ACHN (cell line): ENCODE measurements at regions not wholly inside any gene's neighbourhood (a gene's known extent, or its start where the extent isn't known, plus 50 kb on each side); places are given as distances from the start of the nearest gene placed in this dataset.

ENCODE experiments used
- DNase-seq: peaks from one replicate; pipeline ENCODE4 v3.0.0-alpha.2; 2015
- in situ Hi-C: cut with HindIII; loops from 2 replicates; pipeline ENCODE4 v1.10.0; 2017; ENCODE audit warnings: low sequenced_read_pairs, low pct_ligation_motif_present, low pct_unique_long_range_greater_than_20kb

DNA sequence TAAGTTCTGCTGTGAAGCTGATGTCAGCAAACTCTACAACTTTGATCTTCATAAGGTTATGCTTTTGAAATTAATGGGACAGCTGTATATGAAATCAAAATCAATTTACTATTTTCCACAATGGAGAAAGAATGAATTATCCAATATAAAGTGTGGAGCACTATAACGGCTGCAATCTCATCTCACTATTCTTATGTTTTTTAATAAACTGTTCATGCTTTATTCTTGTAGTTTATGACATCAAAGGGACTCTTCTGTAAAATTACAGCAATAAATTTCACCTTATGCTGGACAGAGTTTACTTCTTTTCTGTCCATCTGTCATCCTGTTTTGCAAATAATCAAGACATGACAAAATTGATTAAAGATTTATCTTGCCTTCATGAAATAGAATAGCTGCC, 192.5 kb downstream of the TECRL start:
- in situ Hi-C loops, result no loop called here
- DNase-seq, result no peak

DNA sequence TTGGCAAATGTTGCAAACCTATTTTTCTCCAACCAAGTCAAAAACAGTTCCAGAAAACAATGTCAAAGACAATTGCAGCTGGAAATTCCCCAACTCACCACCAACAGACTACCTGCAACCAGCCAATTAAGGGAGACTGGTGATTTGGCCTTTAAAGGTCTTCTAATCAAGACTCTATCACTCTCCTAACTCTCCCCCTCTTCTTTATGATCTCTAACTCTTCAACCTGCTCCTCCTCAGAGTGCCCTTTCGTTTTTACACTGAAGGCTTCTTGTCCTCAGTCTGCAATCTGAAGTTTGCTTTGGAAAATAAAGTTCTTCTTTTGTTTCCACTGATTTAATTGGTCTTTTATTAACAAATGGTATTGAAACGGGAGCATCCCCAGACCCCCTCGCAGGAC, 203.9 kb downstream of the TECRL start:
- DNase-seq, result no peak
- in situ Hi-C loops, result no loop called here

DNA sequence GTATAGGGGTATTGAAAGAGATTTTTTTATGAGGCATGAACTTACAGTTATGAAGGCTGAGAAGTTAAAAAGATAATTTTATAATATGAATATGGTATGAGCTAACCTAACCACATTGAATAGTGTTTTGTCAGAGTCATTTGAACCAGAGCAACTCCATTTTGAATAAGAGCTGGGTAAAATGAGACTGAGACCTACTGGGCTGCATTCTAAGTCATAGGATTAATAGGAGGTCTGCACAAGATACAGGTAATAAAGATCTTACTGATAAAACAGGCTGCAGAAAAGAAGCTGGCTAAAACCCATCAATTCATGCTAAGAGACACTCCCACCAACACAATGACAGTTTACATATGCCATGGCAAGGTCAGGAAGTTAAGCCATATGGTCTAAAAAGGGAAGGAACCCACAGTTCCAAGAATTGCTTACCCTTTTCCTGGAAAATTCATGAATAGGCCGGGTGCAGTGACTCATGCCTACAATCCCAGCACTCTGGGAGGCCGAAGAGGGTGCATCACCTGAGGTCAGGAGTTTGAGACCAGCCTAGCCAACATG, 209.2 kb downstream of the TECRL start:
- no peak for DNase-seq
- in situ Hi-C loops, result no loop called here

DNA sequence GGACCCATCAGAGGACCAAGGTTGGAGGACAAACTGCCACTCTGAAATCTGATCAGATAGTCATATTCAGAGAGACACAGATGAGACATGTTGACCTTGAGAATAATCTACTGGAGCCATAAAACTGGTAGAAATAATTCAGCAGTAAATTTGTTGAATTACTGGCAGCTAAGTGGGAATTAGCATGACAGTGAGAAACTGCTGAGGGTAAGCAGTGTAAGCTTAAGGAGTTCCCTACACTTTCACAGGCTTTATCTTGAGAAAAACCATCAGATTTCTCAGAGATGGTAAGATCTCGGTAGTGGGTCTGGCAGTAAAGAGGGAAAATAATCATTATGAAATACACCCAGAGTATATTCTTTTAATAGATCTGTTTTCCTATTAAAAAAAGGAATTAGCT, 213.7 kb downstream of the TECRL start:
- no peak for DNase-seq
- in situ Hi-C loops, result no loop called here

DNA sequence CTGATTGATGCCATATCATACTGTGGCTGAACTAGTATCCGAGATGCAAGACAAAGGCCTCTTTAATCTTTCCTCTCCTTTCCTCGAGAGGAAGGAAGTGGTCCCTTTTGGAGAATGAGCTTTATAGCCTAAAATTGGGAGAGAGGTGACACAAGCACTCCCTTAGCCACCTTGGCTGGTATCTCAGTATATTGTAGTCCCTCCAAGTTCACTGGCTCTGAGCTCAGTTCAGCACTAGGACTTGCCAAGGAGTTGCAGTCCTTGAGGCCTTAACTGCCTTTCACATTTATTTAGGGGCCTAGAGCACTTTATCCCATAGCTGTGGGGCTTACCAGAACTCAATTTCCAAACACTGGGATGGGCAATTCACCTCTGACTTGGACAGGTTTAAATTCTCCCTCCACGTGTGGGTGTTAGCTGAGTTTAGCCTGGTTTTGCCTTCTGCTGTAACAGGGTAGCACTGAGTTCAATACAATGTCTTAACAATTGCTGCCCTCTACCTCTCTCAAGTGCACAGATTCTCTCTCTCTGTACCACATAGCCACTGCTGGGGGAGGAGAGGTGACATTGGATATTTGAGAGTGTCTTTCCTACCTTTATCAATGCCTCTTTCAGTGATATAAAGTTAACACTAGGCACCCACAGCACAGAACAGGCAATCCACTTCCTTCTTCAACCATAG, 216.4 kb downstream of the TECRL start:
- no peak for DNase-seq
- in situ Hi-C loops, result no loop called here

DNA sequence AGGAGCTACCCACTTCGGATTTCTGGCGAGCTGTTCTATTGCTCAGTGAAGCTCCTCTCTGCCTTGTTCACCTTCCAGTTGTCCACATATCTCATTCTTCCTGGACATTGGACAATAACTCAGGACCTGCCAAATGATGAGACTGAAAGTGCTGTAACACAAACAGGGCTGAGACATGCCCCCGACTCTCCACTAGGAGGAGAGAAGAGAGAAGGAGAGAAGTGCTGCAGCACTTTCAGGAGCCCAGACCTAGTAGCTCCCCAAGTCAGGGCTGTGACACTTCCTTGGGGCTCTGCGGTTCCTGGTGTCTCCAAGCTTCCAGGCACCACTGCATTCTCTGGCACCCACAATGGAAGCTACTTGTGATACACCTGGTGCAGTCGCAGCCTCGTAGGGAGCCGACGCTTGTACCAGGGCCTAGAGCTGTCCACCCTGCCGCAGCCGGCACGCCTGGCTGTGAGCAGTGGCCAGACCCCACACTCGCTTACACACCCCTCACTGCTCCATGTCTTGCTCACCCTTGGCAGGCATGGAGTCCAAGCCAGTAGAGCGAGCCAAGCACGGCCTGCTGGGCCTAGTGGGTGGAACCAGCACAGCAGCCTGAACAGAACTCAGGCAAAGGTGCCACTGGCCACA, 234.9 kb downstream of the TECRL start:
- in situ Hi-C loops, result no loop called here
- no peak for DNase-seq

DNA sequence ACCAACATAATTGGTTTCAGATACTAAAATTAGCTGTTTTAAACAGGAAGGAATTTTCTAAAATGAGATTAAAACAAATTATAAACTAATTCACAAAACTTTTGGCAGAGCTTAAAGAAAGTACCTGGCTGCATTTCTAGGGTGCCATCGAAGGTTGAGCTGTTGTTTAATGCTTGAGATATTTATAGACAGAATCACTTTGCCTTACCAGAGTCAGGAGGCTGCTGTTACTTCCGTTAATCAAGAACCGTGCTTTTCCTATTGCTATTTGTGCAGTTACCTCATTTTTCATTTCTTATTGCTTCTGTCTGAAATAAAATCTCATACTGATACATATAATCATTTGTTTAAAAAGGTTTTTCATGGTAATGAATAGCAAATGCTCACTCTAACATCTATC, 242.9 kb downstream of the TECRL start:
- DNase-seq, result no peak
- in situ Hi-C loops, result no loop called here

DNA sequence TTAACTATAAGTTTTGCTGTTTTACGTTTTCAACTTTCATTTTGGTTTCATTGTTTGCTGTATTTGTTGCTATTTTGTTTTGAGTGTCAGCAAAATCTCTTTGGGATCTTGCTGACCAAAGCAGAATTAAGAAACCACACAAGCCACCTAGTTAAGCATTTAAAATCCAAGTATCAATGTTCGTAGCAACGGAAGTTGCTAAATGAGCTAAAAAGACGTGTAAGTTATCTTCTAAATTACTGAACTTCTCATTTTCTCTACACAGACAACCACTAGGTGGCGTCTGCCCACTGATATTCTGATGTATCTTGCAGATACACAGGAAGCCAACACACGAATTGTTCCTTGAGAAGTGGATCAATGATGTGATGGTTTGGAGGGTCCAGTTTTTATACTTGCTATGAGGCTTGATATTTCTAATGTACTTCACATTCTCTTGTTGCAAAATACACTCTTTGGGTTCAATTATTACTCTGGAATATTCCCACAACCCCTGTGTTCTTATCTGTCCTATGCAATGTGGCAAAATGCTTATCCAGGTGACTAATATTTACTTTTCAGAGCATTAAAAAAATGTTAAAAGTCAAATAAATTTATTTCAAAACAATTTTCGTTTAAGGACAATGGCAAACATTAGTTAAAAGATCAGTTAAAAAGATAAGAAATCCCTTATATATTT, 250.5 kb downstream of the TECRL start:
- DNase-seq, result peak; percentile 62
- in situ Hi-C loops, result no loop called here

DNA sequence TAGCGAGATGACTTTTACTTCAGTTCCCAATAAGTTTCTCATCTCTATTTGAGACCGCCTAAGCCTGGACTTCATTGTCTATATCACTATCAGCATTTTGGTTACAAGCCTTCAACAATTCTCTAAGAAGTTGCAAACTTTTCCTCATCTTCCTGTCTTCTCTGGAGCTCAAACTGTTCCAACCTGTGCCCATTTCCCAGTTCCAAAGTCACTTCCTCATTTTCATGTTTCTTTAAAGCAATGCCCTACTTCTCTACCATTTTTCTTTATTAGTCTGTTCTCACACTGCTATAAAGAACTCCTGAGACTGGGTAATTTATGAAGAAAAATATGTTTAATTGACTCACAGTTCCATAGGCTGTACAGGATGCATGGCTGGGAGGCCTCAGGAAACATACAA, 251.9 kb downstream of the TECRL start:
- in situ Hi-C loops, result no loop called here
- no peak for DNase-seq

DNA sequence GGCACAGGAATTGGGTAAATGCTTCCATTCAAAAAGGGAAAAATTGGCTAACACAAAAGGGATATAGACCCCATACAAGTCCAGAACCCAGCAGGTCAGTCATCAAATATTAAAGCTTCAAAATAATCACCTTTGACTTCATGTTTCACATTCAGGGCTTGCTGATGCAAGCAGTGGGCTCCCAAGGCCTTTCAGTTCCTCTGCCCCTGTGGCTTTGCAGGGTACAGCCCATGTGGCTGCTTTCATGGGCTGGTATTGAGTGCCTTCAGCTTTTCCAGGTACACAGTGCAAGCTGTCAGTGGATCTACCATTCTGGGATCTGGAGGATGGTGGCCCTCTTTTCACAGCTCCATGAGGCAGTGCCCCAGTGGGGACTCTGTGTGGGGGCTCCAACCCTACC, 253.0 kb downstream of the TECRL start:
- in situ Hi-C loops, result no loop called here
- DNase-seq, result no peak

DNA sequence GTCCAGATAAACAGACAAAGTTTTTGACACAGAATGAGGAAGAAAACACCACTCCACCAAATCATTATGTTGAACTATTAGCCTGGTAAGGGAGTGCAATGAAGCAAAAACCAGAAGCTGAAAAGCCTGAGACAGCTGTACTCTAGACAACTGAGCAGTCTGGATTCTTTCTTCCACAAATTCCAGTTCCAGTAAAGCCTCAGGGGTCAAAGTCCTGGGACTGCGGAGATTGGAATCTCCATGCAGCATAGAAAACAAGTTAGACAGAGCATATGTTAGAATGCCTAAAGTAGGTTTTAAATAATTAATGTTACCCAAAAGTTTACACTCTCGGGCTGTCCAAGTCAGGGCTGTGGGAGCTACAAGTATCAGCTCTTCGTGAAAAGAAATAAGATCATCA, 263.2 kb downstream of the TECRL start:
- DNase-seq, result no peak
- in situ Hi-C loops, result no loop called here

DNA sequence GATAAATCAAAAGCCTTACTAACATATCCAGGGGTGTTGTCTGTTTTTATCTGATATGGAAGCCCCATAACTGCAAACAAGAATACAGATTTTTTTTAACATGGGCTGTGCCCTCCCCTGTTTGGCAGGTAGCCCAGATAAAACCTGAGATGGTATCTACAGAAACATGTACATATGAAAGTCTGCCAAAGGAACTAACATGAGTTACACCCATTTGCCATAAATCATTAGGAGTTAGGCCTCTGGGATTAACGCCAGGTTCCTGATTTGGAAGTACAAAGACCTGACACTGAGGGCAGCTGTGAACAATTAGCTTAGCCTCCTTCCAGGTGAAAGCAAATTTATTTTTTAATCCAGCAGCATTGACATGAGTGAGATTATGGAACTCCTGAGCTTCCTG, 264.3 kb downstream of the TECRL start:
- DNase-seq, result no peak

DNA sequence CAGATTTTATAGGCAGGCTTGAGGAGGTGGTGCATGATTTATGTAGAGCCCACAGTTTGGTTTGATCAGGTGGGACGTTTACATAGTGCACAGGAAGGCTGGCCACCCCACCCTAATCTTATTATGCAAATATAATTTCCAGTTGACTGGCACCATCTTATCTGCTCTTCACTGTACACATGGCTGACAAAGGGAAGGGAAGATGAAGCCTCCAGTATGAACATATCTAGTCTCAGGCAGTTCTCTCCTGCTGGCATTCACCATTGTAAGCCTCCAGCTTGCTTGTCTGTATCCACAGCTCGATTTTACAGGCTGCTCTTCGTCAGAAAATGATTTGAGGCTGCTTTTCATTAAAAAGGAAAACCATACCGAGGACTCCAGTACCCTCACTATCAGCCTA, 278.3 kb downstream of the TECRL start:
- no peak for DNase-seq
- in situ Hi-C loops, result no loop called here

More for the DNA sequence above, 264.3 kb downstream of the TECRL start:
- in situ Hi-C loops, result no loop called here

DNA sequence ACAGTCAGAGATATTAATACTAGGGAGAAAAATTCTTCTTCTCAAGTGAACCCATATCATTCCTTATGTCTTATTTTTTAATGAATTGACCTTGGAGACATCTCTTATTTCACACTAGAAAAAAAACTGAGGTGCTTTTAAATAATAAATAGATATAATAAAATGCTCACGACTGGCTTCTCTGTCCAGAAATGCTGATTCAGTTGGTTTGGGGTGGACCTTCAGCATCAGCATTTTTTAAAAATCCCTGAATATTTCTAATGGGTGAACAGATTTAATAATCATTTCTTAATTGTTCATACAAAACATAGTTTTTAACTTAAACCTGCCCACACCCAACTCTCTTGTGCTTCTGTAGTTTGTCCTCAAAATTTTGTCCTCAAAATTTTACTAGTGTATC, 283.9 kb downstream of the TECRL start:
- no peak for DNase-seq
- in situ Hi-C loops, result no loop called here

DNA sequence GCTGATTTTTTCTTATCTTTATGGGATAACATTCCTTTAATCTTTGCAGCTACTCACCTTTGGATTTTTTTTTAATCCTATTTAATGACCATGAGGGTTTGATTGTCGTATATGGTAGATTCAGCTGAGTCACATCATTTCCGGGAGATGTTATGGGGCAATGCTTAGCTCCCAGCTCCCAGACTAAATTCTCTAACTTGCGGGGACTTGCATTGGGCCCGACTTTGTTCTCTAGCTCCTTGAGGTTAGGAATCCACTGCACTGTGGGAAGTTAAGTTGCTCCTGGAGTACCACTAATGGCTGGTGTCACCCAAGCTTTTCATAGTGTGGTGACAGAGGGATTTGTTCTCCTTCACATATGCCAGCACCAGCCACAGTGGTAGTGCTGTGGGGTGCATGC, 287.4 kb downstream of the TECRL start:
- DNase-seq, result no peak
- in situ Hi-C loops, result no loop called here

DNA sequence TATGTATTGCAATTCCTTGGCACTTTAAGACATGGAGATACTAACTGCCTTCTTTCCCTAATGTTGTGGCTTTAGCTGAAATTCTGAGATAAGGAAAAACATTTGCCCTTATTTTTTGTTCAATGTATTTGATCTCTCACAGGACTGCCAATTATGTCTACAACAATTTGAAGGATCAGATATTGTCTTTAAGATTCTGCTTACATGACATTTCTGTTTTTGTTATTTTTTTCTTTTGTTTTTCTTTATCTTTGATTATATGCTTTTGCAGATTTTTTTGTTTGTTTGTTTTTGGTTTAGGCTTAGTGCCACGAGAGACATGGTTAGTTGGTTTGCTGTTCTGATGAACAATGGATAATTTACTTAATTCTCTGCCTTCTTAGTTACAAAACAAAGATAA, 303.3 kb downstream of the TECRL start:
- no peak for DNase-seq
- in situ Hi-C loops, result no loop called here

DNA sequence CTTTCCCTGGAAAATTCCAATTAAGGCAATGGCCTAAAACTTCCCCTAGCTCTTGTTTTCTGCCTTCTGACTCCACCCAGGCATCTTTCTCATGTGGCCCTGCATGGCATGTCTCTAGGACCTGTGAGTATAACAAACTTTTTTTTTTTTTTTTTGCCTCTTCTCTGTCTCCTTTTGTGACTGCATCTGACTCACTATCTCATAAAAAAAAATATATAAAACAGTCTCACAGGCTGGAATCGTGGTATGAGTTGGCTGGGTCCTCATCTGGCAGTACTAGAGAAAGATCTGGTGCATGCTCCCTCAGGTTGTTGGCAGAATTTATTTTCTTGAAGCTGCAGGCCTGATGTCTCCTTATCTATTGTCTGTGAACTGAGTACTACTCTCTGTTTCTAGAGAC, 313.9 kb downstream of the TECRL start:
- no peak for DNase-seq
- in situ Hi-C loops, result no loop called here

DNA sequence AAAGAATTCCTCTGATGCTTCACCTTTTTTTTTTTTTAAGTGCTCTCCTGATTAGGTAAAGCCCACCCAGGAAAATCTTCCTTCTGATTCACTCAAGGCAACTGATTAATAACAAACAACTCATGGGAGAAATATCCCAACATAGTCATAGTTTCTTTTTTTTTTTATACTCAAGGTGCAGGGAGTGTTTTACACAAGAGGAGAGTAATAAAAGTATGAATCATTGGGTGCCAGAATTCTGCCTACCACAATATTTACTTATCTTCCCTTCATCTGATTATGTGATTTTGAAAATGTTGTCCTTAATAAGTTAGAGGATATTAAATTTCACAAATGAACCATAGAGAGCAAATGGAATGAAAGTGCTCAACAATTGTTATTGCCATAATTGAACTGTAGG, 329.9 kb downstream of the TECRL start:
- DNase-seq, result no peak
- in situ Hi-C loops, result no loop called here

DNA sequence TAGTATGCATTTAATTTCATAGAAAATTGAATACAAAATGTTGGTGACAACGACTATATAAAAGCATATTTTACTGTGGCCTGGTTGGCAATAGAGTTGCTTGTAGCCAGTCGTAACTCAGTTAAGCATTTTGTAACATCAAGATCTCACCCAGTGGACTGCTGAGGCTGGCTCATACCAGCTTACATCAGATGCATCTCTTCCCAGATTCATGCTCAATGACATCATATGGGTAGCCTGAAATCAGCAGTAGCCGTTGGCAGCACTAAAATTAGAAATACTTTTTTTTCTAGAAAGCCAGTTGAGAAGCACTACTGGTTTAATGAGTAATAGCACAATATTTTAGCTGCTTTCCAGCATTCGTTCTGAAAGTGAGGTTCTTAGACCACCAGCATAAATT, 341.2 kb downstream of the TECRL start:
- in situ Hi-C loops, result no loop called here
- DNase-seq, result no peak

DNA sequence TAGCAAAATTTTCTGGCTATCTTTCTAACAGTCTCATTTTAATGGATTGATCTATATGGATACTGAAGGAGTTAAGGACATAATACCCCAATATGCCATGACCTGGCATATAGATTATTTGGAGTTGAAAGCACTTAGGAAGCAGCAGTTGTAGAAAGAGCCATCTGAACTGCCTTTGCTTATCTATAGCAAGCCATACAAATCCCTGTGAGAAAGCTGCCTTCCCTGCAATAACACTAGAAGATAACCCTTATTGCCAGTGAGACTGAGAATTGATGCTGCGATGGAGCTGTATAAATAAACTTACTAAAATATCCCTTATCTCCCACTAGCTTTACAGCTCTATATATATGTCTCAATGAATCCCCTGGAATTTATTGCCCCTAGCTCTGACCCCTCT, 346.3 kb downstream of the TECRL start:
- DNase-seq, result no peak
- in situ Hi-C loops, result no loop called here
